ENCODE measurements at regions not wholly inside any gene's neighbourhood (a gene's known extent, or its start where the extent isn't known, plus 50 kb on each side); places are given as distances from the start of the nearest gene placed in this dataset.

DNA sequence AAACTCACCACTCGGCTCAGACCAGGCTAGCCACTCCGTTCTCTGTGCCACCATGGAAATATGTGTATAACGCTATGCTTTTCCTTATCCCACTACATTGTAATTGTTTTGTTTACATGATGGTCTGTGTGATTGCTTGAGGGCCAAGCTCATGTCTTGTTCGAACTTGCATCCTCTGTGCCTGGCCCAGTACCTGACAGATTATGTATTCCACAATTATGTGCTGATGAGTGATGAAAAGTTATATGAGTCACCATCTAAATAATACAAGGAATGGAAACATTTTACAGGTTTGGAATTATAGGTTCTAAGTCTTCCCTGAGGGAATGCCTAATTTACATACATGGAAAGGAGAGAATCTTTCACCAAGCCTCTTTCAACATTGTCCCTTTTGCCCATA, 137.4 kb downstream of the C7orf25 start:
- Histone ChIP-seq H3K4me3 (replicated peaks in 1 of 3; ENCODE audit: insufficient read depth in 1 of 3, low read depth in 1 of 3, low read length in 3 of 3) (no peak overlapping the region), H3K36me3 (ENCODE audit: control insufficient read depth in 2 of 2, extremely low read depth in 1 of 2, insufficient read depth in 2 of 2, low read length in 2 of 2) (no peaks in the 10 kb centered on the region), H4K20me1 (replicated peaks; ENCODE audit: control insufficient read depth, extremely low read depth, insufficient read depth, low read length) (no peaks in the 10 kb centered on the region), H3K79me2 (ENCODE audit: control insufficient read depth, insufficient read depth, low read length) (no peaks in the 10 kb centered on the region), H3K4me1 (ENCODE audit: control insufficient read depth, extremely low read depth, insufficient read depth, low read length) (no peaks in the 10 kb centered on the region), H3K27me3 (ENCODE audit: control insufficient read depth in 2 of 2, insufficient read depth in 2 of 2, low read length in 2 of 2) (no peaks in the 10 kb centered on the region), H3K9me3 (replicated peaks; ENCODE audit: control insufficient read depth, insufficient read depth, low read length) (no peaks in the 10 kb centered on the region), H3K9ac (replicated peaks; ENCODE audit: extremely low read depth, insufficient read depth, low read length) (no peak overlapping the region), H3K27ac (ENCODE audit: insufficient read depth, low read depth, low read length) (no peak overlapping the region), H2AFZ (ENCODE audit: low read depth, low read length) (no peak overlapping the region), H3K9me1 (replicated peaks; ENCODE audit: control insufficient read depth, extremely low read depth, insufficient read depth, low read length) (no peaks in the 10 kb centered on the region), H3K4me2 (ENCODE audit: insufficient read depth, low read length) (no peak overlapping the region)
- ChIA-PET CTCF (no interaction called here), POLR2A (no interaction called here)
- dilution Hi-C loops (cut with MboI; ENCODE audit: extremely low pct_ligation_motif_present, low sequenced_read_pairs) (no loop called here), intact Hi-C loops (cut with micrococcal nuclease) (no loop called here)
- DNase-seq (ENCODE audit: low read depth, low spot score) (no peak), FAIRE-seq (no peak)
- TF ChIP-seq POLR2AphosphoS5 (IDR thresholded peaks at IDR 0.05; ENCODE audit: insufficient read depth, low read depth, low read length) (no peak), GATA2 (IDR thresholded peaks at IDR 0.05; ENCODE audit: insufficient read depth, insufficient read length, low read depth, low read length) (no peak), FOS (IDR thresholded peaks at IDR 0.05; ENCODE audit: borderline replicate concordance, insufficient read depth, low read length) (no peak), JUN (IDR thresholded peaks at IDR 0.05; ENCODE audit: borderline replicate concordance, insufficient read depth, insufficient read length, low read depth) (no peak), MAX (IDR thresholded peaks at IDR 0.05; ENCODE audit: insufficient read depth, insufficient read length) (no peak), POLR2A (IDR thresholded peaks at IDR 0.05; ENCODE audit: low read depth, low read length) (no peak), MYC (IDR thresholded peaks at IDR 0.05; ENCODE audit: low read depth, low read length) (no peak), EZH2 (IDR thresholded peaks at IDR 0.05; ENCODE audit: borderline replicate concordance, low read depth, low read length, severe bottlenecking) (no peak)
- TF ChIP-seq, protein P1, sequence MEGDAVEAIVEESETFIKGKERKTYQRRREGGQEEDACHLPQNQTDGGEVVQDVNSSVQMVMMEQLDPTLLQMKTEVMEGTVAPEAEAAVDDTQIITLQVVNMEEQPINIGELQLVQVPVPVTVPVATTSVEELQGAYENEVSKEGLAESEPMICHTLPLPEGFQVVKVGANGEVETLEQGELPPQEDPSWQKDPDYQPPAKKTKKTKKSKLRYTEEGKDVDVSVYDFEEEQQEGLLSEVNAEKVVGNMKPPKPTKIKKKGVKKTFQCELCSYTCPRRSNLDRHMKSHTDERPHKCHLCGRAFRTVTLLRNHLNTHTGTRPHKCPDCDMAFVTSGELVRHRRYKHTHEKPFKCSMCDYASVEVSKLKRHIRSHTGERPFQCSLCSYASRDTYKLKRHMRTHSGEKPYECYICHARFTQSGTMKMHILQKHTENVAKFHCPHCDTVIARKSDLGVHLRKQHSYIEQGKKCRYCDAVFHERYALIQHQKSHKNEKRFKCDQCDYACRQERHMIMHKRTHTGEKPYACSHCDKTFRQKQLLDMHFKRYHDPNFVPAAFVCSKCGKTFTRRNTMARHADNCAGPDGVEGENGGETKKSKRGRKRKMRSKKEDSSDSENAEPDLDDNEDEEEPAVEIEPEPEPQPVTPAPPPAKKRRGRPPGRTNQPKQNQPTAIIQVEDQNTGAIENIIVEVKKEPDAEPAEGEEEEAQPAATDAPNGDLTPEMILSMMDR (IDR thresholded peaks at IDR 0.05; ENCODE audit: extremely low read depth in 1 of 2, insufficient read depth in 1 of 2, low read depth in 1 of 2, low read length in 2 of 2), result no peak
- BruUV-seq (replicated peaks), result no TSS peak
